GM04504 (cell line): ENCODE measurements at regions not wholly inside any gene's neighbourhood (a gene's known extent, or its start where the extent isn't known, plus 50 kb on each side); places are given as distances from the start of the nearest gene placed in this dataset.

Experiments used
- DNase-seq: peaks from one replicate; pipeline ENCODE4 v3.0.0-alpha.2; 2012; ENCODE audit warnings: low read depth

DNA sequence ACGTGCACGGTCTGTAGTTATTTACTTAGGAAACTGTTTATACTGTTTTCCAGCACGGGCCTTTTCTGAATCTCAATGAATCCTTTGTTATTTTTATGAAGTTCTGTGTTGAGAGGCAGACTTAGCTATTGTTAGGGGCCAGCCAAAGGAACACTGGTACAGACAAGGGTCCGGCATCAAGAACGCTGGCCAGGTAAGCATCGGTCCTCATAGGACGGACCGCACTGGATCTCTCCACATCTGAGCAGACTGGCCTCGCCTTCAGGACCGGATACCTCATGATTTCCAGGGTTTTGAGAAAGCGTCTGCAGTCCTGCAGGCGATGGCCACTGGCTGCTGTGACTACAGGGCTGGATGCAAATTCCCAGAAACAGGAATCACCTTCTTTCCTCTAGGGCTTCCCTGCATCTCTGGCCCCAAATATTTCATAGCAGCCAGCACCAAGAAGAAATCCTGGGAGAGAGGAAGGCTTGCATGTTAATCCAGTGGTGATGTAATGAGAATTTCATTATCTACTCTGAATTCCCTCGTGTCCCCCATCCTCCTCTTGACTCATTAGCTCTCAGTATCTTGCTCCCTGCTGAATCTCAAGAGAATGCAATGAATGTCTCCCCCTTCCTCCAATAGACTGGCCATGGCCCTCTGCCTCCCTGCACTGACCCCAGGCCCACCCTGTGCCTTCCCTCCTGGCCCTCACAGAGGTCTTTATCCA is 325.4 kb upstream of the NPVF start:
- DNase-seq = no peak

DNA sequence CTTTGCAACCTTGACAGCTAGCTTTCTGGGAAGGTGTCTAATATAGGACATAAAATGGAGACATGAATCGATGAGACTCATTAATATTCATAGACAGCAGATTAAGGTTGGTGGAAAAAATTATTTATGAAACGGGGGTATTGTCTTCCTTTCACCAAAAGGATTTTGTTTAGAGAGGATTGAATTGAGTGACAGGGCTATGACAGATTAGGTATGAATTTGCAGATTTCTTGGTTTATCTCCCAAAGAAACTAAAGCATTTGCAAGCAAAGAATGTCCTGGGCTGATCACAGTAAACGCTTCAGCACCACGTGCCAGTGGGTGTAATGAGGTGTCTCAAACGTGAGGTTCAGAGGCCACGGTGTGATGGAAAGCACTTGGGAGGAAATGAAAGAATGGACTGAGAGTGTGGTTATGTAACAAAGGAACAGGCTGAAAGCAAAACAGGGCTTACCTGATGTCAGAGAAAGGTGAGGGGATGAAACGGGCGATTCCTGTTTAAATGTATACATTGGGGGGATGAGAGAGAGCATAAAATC is 329.2 kb upstream of the NPVF start:
- DNase-seq = no peak

DNA sequence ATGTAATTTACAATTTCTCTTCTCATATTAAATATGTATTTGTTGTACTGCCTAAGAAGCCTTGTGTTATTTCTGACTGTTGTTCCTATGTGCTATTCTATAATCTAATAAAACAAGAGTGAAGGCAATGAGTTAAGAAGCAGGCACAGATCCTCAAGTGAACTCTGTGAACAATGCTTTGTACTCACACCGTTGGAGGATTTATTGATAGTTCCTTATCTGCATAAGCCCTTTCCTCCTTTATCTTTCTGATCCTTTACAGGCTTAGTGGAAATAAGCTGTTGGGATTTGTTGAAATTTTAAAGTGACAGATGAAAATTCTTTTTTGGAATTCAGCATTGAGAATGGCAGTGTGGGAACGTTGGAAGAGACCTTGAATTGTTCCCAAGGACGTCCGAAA is 329.6 kb upstream of the NPVF start:
- no peak for DNase-seq

DNA sequence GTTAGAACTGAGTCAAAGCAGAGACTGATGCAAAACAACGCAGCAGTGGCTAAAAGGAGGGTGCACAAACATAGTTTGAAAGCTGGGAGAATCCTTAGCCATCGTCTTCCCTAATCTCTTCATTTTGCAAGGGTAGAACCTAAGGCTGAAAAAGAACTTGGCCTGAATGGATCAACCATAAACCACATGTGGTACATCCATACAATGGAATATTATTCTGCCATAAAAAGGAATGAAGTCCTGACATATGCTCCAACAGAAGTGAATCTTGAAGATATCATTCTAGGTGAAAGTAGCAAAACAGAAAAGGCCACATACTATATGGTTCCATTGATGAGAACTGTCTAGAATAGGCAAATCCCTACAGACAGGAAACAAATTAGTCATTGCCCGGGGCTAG is 330.3 kb upstream of the NPVF start:
- no peak for DNase-seq

- DNase-seq = no peak
Observed at GRCh38 chr7:25559581-25560367, 331.5 kb upstream of the NPVF start.

- no peak for DNase-seq
Observed at GRCh38 chr7:25562673-25563182, 334.4 kb upstream of the NPVF start.

GRCh38 chr7:25565002-25565401 is 336.7 kb upstream of the NPVF start:
- DNase-seq = no peak

GRCh38 chr7:25565949-25566348 is 337.7 kb upstream of the NPVF start:
- peak; percentile 38 for DNase-seq

GRCh38 chr7:25567430-25567829 is 339.1 kb upstream of the NPVF start:
- no peak for DNase-seq

DNA sequence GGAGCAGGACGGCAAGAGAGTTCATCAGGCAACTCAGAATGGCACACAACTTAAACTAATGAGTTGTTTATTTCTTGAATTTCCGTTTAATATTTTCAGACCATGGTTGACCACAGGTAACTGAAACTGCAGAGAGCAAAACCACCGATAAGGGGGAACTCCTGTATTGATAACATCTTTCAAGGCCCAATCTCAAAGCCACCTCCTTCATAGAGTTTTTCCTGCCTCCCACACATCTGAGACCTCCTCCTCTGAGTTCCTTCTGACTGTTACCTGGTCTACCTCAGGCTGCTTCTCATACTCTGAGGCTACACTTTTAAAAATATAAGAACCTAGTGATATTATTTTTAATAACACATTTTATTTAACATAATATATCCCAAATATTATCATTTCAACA is 341.5 kb upstream of the NPVF start:
- DNase-seq = no peak

DNA sequence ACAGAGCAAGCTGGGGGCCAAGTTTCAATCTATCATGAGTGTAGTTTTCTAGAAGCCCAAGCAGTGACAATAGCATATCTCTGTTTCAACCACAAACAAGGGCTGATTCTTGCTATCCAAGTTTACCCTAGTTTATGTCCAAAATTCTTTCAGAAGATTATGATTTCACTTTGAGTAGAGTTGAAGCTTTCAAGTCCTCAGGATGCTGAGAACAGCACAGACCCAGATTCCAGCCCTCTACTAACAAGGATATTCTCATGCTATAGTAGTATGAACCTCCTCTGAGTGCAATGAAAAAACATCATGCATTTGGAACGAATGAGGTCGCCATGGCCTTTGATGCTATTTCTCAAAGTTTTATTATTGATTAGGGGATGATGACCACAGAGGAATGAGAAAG is 344.1 kb upstream of the NPVF start:
- DNase-seq = no peak

DNA sequence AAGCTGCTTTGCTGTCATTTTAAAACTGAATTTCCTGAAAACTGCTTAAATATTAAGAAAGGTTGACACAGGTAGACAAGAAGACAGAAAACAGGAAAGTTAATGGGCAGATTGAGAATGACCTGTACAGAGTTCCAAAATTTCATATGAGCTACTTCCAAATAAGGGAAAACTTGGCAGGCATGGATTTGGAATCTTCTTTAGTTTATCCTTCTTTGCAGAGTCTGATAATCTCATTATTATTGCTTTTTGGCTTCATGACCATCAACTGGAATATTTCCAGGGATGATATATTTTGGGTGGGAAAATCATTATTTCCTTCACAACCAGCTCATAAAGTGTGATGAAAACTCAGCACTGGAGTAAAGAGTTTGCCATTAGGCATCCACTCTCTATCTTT is 346.5 kb upstream of the NPVF start:
- DNase-seq = no peak

DNA sequence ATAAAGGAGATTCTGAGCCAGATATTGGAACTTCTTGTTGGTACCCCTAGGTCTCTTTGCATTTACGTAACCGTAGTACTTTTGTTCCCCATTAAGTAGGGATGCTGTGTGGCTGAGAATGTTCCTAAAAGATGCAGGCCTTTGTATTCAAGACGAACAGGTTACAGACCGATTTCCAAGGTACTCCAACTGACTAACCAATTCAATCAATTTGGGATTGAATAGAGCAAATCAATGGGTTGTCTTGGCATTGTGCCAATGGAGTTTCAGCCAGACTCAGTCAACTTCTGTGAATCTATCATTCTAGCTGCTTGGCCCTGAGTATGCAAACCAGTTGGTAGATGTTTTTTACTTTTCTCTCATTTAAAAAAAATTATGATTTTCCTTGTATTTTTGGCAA is 347.3 kb upstream of the NPVF start:
- DNase-seq = no peak

- no peak for DNase-seq
Observed at GRCh38 chr7:25578991-25579777, 350.9 kb upstream of the NPVF start.

GRCh38 chr7:25579778-25580075 is 351.4 kb upstream of the NPVF start:
- no peak for DNase-seq

GRCh38 chr7:25580141-25580540 is 351.9 kb upstream of the NPVF start:
- DNase-seq = no peak

DNA sequence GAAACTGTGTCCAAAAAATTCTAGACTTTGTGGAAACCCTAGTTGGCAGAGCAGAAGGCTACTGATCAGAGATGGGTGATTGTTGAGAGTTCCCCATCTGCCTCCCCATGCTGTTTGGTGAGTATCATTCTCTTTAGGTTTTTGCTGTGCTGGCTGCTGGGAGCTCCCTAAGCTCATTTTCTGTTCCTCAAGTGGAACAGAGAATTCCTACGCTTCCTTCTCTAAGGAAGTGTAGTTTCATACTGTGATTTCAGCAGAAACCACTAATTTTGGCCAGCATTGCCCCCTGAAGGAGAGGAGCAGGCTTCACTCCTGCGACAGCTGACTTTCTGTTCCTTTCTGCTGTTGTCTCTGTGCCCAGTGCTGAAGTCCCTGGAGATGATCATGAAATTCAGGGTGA is 355.3 kb upstream of the NPVF start:
- DNase-seq = no peak

DNA sequence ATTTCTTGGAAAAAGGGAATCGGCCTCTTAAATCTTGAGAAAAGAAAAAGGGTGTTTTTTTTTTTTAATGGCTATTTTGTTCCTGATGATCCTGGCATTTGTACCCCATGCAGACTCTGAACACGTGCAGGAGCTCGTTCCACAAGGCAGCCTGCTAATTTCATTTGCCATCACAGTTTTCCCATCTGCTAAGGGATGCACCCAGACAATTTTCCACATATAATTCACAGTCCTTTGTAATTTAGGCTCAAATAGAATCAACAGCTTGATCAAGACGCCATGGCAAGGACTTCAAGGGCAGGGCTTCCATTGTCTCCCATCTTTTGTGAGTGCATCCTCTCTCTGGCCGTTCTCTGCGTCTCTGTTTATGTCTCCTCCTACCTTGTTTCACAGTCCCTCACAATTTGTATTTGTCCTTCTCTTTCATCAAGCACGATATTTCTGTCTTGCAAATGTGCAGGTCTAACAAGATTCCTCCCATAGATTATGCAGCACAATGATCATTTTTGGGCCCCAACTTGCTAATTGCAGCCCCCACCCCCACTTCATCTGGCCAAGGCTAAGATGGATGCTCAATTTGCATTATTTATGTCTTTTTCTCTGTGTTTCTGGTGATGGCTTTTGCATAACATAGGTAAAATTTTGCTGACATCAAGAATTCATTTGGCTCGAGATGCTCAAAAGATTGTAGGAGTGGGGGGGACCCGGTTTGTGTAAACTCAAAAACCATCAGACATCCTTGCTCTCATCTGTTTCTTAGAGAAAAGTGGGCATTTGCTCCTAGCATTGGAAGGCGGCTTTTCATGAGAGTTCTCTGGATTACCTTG is 356.0 kb upstream of the NPVF start:
- no peak for DNase-seq

DNA sequence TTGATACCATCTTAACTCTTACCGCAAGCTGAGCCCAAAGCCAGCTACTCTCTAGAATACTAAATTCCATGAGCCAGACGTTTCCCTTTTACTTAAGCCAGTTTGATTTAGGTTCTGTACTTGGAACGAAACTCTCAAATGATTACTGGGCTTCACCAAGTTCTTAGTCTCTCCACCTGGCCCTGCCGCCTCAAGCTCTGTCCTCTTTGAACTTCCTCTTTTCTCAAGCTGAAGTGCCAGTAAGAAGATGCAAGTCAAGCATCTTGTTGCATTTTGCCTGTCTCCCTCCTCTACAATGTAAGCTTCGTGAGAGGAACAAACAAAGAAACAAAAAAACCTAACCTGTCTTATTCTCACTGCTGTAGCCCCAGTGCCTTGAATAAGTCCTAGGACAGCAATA is 358.2 kb upstream of the NPVF start:
- no peak for DNase-seq

GRCh38 chr7:25594122-25594521 is 365.8 kb upstream of the NPVF start:
- DNase-seq = no peak

- no peak for DNase-seq
Observed at GRCh38 chr7:25594728-25595127, 366.4 kb upstream of the NPVF start.

- no peak for DNase-seq
Observed at GRCh38 chr7:25595996-25596395, 367.7 kb upstream of the NPVF start.
